NB4 (cell line): ENCODE measurements at regions not wholly inside any gene's neighbourhood (a gene's known extent, or its start where the extent isn't known, plus 50 kb on each side); places are given as distances from the start of the nearest gene placed in this dataset.

Experiments
- DNase-seq: peaks from one replicate; pipeline ENCODE4 v3.0.0; 2010; ENCODE audit warnings: low read depth
- H3K4me3 ChIP-seq: one replicate; pipeline ENCODE4 v1.5.1; 2011; ENCODE audit warnings: mild to moderate bottlenecking, low read depth, low read length, moderate library complexity
- MYC ChIP-seq: IDR thresholded peaks from 2 replicates; pipeline ENCODE4 v1.6.1; 2011; ENCODE audit warnings: low read depth, low read length
- POLR2A ChIP-seq: IDR thresholded peaks from 2 replicates; pipeline ENCODE4 v1.6.1; 2011; ENCODE audit warnings: mild to moderate bottlenecking; ENCODE audit not compliant: insufficient read length; ENCODE audit errors: extremely low read depth
- TF ChIP-seq, protein P1 (sequence below): IDR thresholded peaks from one replicate; pipeline ENCODE4 v1.5.1; 2012; ENCODE audit warnings: low read depth, low read length
- TF ChIP-seq, protein P2 (sequence below): IDR thresholded peaks from 2 replicates; pipeline ENCODE4 v1.6.1; 2011; ENCODE audit warnings: low read depth, low read length

DNA sequence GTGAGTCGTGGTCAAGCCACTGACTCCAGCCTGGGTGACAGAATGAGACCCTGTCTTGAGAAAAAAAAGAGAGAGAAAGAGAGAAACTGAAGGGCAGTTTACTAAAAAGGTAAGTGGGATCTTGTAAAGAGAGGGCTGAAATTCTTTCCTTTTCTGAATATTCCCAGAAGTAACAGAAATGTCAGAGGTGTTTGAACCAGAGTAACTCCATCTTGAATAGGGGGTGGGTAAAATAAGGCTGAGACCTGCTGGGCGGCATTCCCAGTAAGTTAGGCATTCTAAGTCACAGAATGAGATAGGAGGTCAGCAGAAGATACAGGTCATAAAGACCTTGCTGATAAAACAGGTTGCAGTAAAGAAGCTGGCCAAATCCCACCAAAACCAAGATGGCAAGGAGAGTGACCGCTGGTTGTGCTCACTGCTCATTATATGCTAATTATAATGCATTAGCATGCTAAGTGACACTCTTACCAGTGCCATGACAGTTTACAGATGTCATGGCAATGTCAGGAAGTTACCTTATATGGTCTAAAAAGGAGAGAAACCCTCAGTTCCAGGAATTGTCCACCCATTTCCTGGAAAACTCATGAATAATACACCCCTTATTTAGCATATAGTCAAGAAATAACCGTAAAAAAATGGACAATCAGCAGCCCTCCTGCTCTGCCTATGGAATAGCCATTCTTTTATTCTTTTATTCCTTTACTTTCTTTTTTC, 1334.3 kb upstream of the ZEB2 start:
- DNase-seq, result no peak
- no peak overlapping the region for H3K4me3 ChIP-seq
- TF ChIP-seq MYC (no peak), POLR2A (no peak)
- TF ChIP-seq, protein P1, sequence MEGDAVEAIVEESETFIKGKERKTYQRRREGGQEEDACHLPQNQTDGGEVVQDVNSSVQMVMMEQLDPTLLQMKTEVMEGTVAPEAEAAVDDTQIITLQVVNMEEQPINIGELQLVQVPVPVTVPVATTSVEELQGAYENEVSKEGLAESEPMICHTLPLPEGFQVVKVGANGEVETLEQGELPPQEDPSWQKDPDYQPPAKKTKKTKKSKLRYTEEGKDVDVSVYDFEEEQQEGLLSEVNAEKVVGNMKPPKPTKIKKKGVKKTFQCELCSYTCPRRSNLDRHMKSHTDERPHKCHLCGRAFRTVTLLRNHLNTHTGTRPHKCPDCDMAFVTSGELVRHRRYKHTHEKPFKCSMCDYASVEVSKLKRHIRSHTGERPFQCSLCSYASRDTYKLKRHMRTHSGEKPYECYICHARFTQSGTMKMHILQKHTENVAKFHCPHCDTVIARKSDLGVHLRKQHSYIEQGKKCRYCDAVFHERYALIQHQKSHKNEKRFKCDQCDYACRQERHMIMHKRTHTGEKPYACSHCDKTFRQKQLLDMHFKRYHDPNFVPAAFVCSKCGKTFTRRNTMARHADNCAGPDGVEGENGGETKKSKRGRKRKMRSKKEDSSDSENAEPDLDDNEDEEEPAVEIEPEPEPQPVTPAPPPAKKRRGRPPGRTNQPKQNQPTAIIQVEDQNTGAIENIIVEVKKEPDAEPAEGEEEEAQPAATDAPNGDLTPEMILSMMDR, result no peak
- TF ChIP-seq, protein P2, sequence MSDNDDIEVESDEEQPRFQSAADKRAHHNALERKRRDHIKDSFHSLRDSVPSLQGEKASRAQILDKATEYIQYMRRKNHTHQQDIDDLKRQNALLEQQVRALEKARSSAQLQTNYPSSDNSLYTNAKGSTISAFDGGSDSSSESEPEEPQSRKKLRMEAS, result no peak

DNA sequence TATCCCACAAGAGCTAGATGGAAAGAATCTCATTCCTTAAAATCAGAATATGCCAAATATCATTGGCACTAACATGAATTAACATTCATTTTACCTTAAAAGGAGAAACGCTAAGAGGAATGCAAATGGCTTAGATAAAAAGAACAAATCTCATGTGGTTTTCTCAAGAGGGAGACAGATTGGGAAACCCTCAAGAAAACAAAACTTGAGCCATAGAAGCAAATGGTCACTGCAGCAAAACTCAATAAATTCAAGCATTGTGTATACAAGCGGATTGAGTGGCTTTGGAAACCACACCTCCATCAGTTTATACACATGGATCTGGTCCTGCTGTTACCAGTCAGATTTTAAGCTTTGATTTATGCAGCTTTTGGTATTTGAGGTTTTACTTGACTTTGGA, 1331.8 kb upstream of the ZEB2 start:
- DNase-seq, result no peak

DNA sequence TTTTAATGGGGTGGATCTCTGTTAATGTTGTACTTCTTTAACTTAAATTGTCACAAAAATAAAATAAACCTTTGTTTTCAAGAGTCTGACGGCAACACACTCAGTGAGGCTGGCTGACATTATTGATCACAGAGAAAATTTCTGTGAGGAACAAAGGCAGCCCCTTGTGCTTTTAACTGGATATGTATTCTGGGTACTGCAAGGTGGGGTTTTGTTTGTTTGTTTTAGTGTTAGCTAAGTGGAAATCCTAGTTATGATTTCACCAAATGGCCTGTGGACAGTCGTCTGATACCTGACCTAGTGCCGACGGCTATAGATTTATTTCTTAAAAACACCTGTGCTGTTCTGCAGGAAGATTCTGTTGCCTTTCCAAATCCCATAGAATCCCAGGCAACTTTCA, 1329.5 kb upstream of the ZEB2 start:
- no peak overlapping the region for H3K4me3 ChIP-seq
- no peak for DNase-seq
- TF ChIP-seq, protein P2, result no peak
- TF ChIP-seq, protein P1, result no peak
- TF ChIP-seq POLR2A (no peak), MYC (no peak)

More for the DNA sequence above, 1331.8 kb upstream of the ZEB2 start:
- no peak overlapping the region for H3K4me3 ChIP-seq
- TF ChIP-seq MYC, result no peak

DNA sequence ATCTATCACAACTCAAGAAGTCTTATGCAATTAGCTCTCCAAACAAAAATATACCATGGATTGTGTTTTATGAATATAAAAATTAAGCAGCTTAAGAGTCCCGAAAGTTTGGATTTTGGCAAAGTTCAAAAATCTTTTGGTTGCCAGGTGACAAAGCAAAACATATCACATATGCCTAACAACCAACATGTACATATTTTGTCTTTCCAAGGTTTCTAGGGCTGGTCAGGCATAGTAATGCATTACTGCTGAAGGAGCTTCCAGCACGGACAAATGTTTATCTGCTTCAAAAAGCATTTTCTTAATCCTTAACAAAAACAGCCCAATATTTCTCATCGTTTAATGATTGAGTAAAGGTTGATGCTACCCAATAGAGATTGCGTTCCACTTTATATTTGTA, 1327.1 kb upstream of the ZEB2 start:
- no peak overlapping the region for H3K4me3 ChIP-seq
- TF ChIP-seq, protein P2, result no peak
- TF ChIP-seq POLR2A, result no peak
- TF ChIP-seq MYC, result no peak
- TF ChIP-seq, protein P1, result no peak
- no peak for DNase-seq

DNA sequence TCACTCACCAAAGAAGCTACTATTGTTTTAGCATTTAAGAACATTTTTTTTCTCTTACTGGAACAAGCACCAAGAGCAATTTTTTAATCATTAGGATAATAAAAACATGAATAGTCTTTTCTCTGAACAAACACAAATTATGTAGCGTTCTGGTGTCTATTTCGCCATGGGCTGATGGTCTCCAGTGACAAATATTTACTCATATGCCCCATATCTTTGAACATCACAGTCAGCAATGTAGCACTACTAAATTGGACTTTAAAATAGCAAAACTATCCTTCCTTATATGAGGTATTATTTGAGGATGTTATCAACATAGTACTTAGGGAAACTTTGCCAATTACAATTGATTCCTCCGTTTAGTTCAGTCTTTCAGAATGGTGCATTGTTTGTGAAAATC, 1326.0 kb upstream of the ZEB2 start:
- TF ChIP-seq POLR2A (no peak), MYC (no peak)
- TF ChIP-seq, protein P2, result no peak
- TF ChIP-seq, protein P1, result no peak
- H3K4me3 ChIP-seq, result no peak overlapping the region
- no peak for DNase-seq

DNA sequence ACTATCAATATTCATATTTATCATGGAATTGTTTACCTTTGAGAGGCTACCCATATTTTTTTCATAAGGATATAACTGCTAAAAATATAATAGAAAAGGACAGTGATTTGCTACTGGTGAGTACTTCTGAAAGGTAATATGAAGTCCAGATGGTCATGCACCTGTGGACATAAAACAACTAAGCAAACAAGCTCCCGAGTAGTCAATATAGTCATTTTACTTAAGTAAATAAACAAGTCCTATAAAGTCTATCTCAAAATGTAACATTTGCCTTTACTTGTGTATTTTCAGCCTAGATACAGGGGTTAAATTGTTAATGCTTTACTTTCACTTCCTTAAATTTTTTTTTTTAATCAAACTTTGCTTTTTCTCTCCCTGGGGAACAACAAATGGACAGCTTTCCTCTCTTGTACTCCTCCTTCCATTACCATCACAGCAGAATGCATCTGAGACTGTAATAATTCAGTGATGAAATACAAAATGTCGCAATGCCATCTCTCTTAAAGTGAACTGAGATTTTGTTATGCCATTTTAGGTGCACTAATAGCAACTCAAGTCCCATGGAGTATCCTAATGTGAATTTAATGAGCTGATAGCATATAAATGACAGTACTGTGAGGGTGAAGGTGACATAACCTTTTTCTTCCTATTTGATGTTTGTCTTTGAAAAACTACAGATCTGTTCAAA, 1325.4 kb upstream of the ZEB2 start:
- TF ChIP-seq MYC (no peak), POLR2A (no peak)
- TF ChIP-seq, protein P1, result no peak
- TF ChIP-seq, protein P2, result no peak
- H3K4me3 ChIP-seq, result no peak overlapping the region
- peak; percentile 65 for DNase-seq
